NCI-H345 treated with DMSO at 0.1 percent for 48 hours (cell line): ENCODE measurements at regions not wholly inside any gene's neighbourhood (a gene's known extent, or its start where the extent isn't known, plus 50 kb on each side); places are given as distances from the start of the nearest gene placed in this dataset.
"Not testable (repeated sequence)": the region's sequence is repeated elsewhere in the genome, so short reads cannot be mapped to it uniquely, and the experiment has no call there.

Experiments
- DNase-seq: peaks from one replicate; lab custom pipeline; 2025; ENCODE audit not compliant: unreplicated experiment; lab: John Stamatoyannopoulos, UW

GRCh38 chr18:10332452-10332851 is 122.0 kb upstream of the APCDD1 start:
- no peak for DNase-seq

- DNase-seq: no peak
Measured at GRCh38 chr18:10336749-10337350, 117.6 kb upstream of the APCDD1 start.

- DNase-seq: no peak
Measured at GRCh38 chr18:10340821-10341220, 113.6 kb upstream of the APCDD1 start.

- no peak for DNase-seq
Measured at GRCh38 chr18:10343778-10344177, 110.7 kb upstream of the APCDD1 start.

GRCh38 chr18:10346749-10347415 is 107.6 kb upstream of the APCDD1 start:
- DNase-seq: no peak

- DNase-seq: no peak
Measured at GRCh38 chr18:10349561-10349960, 104.9 kb upstream of the APCDD1 start.

- no peak for DNase-seq
Measured at GRCh38 chr18:10350661-10351060, 103.8 kb upstream of the APCDD1 start.

GRCh38 chr18:10351219-10351818 is 103.1 kb upstream of the APCDD1 start:
- no peak for DNase-seq

GRCh38 chr18:10351858-10352257 is 102.6 kb upstream of the APCDD1 start:
- DNase-seq: no peak

GRCh38 chr18:10352671-10353070 is 101.8 kb upstream of the APCDD1 start:
- no peak for DNase-seq

- DNase-seq: no peak
Measured at GRCh38 chr18:10353791-10354190, 100.6 kb upstream of the APCDD1 start.

GRCh38 chr18:10354241-10354811 is 100.1 kb upstream of the APCDD1 start:
- no peak for DNase-seq

GRCh38 chr18:10354890-10355289 is 99.5 kb upstream of the APCDD1 start:
- DNase-seq: no peak

- DNase-seq: not testable (repeated sequence)
Measured at GRCh38 chr18:10356999-10357398, 97.4 kb upstream of the APCDD1 start.

GRCh38 chr18:10361660-10362059 is 92.8 kb upstream of the APCDD1 start:
- no peak for DNase-seq

- no peak for DNase-seq
Measured at GRCh38 chr18:10365021-10365500, 89.4 kb upstream of the APCDD1 start.

- DNase-seq: no peak
Measured at GRCh38 chr18:10365901-10366300, 88.5 kb upstream of the APCDD1 start.

- no peak for DNase-seq
Measured at GRCh38 chr18:10367836-10368235, 86.6 kb upstream of the APCDD1 start.

- DNase-seq: no peak
Measured at GRCh38 chr18:10368456-10369453, 85.7 kb upstream of the APCDD1 start.

GRCh38 chr18:10370716-10371115 is 83.7 kb upstream of the APCDD1 start:
- no peak for DNase-seq

GRCh38 chr18:10371165-10371564 is 83.3 kb upstream of the APCDD1 start:
- no peak for DNase-seq
